GM12873 (cell line): ENCODE measurements at regions not wholly inside any gene's neighbourhood (a gene's known extent, or its start where the extent isn't known, plus 50 kb on each side); places are given as distances from the start of the nearest gene placed in this dataset.

Source experiments
- CTCF ChIP-seq: IDR thresholded peaks from 2 replicates; pipeline ENCODE4 v1.5.1; 2012; ENCODE audit warnings: low read depth, mild to moderate bottlenecking, moderate library complexity, low read length, control low read depth; ENCODE audit not compliant: insufficient read depth; ENCODE audit errors: missing control alignments

- no peak for TF ChIP-seq CTCF
These were observed 342.7 kb downstream of the TBC1D4 start for GRCh38 chr13:75139291-75139690.

GRCh38 chr13:75137911-75138571, 343.9 kb downstream of the TBC1D4 start:
- no peak for TF ChIP-seq CTCF

GRCh38 chr13:75136151-75136550, 345.8 kb downstream of the TBC1D4 start:
- no peak for TF ChIP-seq CTCF

GRCh38 chr13:75135325-75135825, 346.6 kb downstream of the TBC1D4 start:
- no peak for TF ChIP-seq CTCF

- TF ChIP-seq CTCF = no peak
These were observed 349.0 kb downstream of the TBC1D4 start for GRCh38 chr13:75132701-75133695.

GRCh38 chr13:75129331-75129730, 352.6 kb downstream of the TBC1D4 start:
- TF ChIP-seq CTCF = no peak

- no peak for TF ChIP-seq CTCF
These were observed 357.6 kb downstream of the TBC1D4 start for GRCh38 chr13:75124415-75124814.
